ENCODE measurements at regions not wholly inside any gene's neighbourhood (a gene's known extent, or its start where the extent isn't known, plus 50 kb on each side); places are given as distances from the start of the nearest gene placed in this dataset.
"Not testable (repeated sequence)": the region's sequence is repeated elsewhere in the genome, so short reads cannot be mapped to it uniquely, and the experiment has no call there.

DNA sequence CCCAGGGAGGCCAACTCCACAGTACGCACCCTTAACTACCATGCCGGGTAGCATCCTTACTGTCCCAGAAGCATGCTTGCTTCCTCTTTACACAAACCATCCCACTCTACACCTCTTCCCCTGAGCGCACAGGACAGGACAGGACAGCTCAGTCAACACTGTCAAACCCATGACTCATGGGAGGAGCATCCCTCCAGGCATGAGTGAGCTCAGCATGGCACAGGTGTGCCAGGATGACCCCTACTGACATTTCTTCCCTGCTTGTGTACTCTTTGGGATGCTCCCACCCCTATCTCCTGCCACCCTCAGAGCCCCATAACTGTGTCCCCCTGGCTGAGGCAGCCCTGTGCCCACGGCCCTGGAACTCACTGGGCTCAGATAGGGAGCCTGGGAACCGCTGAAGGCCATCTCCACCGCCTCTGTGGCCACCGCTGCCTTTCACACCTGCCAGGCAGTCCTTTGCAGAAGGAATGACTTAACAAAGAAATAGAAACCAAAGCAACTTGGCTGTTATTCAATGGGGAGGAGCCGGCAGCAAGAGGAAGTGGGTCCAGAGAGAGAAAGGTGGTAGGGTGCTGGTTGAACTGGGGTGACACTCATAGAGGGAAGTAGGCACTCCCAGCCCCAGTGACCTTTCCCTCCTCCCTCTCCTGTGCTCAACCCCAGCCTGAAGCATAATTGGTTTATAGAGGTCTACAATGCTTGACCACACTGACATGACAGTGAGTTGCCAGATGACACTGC lies 119.1 kb downstream of the CDRT15L2 start:
- not testable (repeated sequence) for FAIRE-seq; H3K4me3 ChIP-seq (ENCODE audit: low read depth, low read length)
- DNase-seq (ENCODE audit: low read depth): peak; percentile 71

DNA sequence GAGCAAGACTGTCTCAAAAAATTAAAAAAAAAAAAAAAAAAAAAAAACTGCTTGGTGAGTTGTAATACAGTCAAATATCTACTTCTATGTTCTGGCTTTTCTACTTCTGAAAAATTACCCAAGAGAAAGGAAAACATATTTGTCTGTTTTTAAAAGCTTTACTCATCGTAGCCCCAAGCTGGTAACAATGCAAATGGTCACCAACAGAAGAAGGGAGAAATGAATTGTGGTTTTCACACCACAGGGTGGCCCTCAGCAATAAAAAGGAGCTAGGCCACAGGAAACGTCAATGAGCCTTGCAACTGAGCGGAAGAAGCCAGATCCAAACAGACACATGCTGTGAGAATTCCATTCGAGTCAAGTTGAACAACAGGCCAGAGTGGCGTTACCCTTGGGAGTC lies 121.0 kb downstream of the CDRT15L2 start:
- DNase-seq (ENCODE audit: low read depth); FAIRE-seq; H3K36me3 ChIP-seq (ENCODE audit: control insufficient read depth, insufficient read depth, low read length); H3K27me3 ChIP-seq (ENCODE audit: control insufficient read depth, insufficient read depth, low read length); H3K4me3 ChIP-seq (ENCODE audit: low read depth, low read length): not testable (repeated sequence)

More for the DNA sequence above, 119.1 kb downstream of the CDRT15L2 start:
- not testable (repeated sequence) for H3K36me3 ChIP-seq (ENCODE audit: control insufficient read depth, insufficient read depth, low read length); H3K27me3 ChIP-seq (ENCODE audit: control insufficient read depth, insufficient read depth, low read length)

GRCh38 chr17:20701366-20701765 lies 121.8 kb downstream of the CDRT15L2 start:
- peak; percentile 10 for DNase-seq (ENCODE audit: low read depth)
- not testable (repeated sequence) for FAIRE-seq; H3K4me3 ChIP-seq (ENCODE audit: low read depth, low read length); H3K36me3 ChIP-seq (ENCODE audit: control insufficient read depth, insufficient read depth, low read length); H3K27me3 ChIP-seq (ENCODE audit: control insufficient read depth, insufficient read depth, low read length)

GRCh38 chr17:20702692-20703091 lies 123.2 kb downstream of the CDRT15L2 start:
- no peak for DNase-seq (ENCODE audit: low read depth)
- FAIRE-seq: no peak
- no peaks in the 10 kb centered on the region for H3K27me3 ChIP-seq (ENCODE audit: control insufficient read depth, insufficient read depth, low read length)
- no peak overlapping the region for H3K4me3 ChIP-seq (ENCODE audit: low read depth, low read length)
- TF ChIP-seq, protein P1, sequence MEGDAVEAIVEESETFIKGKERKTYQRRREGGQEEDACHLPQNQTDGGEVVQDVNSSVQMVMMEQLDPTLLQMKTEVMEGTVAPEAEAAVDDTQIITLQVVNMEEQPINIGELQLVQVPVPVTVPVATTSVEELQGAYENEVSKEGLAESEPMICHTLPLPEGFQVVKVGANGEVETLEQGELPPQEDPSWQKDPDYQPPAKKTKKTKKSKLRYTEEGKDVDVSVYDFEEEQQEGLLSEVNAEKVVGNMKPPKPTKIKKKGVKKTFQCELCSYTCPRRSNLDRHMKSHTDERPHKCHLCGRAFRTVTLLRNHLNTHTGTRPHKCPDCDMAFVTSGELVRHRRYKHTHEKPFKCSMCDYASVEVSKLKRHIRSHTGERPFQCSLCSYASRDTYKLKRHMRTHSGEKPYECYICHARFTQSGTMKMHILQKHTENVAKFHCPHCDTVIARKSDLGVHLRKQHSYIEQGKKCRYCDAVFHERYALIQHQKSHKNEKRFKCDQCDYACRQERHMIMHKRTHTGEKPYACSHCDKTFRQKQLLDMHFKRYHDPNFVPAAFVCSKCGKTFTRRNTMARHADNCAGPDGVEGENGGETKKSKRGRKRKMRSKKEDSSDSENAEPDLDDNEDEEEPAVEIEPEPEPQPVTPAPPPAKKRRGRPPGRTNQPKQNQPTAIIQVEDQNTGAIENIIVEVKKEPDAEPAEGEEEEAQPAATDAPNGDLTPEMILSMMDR (IDR thresholded peaks at IDR 0.05; ENCODE audit: insufficient read depth, low read length, severe bottlenecking): no peak
- H3K36me3 ChIP-seq (ENCODE audit: control insufficient read depth, insufficient read depth, low read length): no peaks in the 10 kb centered on the region

DNA sequence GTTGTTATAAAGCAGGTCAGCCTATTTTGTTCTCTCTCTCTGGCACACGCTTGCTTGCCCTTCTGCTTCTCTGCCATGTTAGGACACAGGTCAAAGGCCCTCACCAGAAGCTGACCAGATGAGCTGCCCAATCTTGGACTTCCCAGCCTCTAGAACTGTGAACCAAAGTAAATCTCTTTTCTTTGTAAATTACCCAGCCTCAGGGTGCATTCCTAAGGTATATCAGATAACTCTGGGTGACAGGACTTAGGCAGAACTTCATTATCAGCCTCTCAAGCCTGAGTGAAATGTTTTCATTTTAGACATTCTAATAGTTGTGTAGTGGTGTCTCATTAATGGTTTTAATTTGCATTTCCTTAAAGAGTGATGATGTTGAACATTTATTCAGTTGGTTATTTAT lies 124.3 kb downstream of the CDRT15L2 start:
- DNase-seq (ENCODE audit: low read depth) (no peak), FAIRE-seq (no peak)
- Histone ChIP-seq H3K36me3 (ENCODE audit: control insufficient read depth, insufficient read depth, low read length) (no peaks in the 10 kb centered on the region), H3K27me3 (ENCODE audit: control insufficient read depth, insufficient read depth, low read length) (no peaks in the 10 kb centered on the region), H3K4me3 (ENCODE audit: low read depth, low read length) (no peak overlapping the region)
- TF ChIP-seq, protein P1 (IDR thresholded peaks at IDR 0.05; ENCODE audit: insufficient read depth, low read length, severe bottlenecking): no peak

DNA sequence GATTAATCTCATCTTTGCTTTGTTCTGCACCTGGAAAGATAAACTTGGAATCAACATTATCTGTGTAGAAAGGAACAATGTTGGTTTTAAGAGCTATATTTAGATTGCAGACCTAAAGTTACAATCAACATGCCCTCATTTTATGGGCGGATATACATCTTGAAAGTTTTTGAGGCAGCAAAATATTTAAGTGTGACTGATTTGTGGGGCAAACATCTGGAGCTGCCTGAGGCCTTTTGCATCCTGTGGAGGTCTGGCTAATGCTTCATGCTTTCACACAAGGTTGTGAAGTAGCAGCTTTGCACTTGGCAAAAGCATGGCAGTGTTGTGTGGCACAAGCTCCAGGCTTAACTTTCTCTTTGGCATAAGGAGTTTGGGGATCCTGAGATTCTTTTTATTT lies 125.7 kb downstream of the CDRT15L2 start:
- H3K27me3 ChIP-seq (ENCODE audit: control insufficient read depth, insufficient read depth, low read length); H3K36me3 ChIP-seq (ENCODE audit: control insufficient read depth, insufficient read depth, low read length); DNase-seq (ENCODE audit: low read depth); FAIRE-seq; H3K4me3 ChIP-seq (ENCODE audit: low read depth, low read length): not testable (repeated sequence)

GRCh38 chr17:20706751-20707373 lies 127.3 kb downstream of the CDRT15L2 start:
- TF ChIP-seq, protein P1 (IDR thresholded peaks at IDR 0.05; ENCODE audit: insufficient read depth, low read length, severe bottlenecking): no peak
- Histone ChIP-seq H3K27me3 (ENCODE audit: control insufficient read depth, insufficient read depth, low read length) (no peaks in the 10 kb centered on the region), H3K36me3 (ENCODE audit: control insufficient read depth, insufficient read depth, low read length) (no peaks in the 10 kb centered on the region), H3K4me3 (ENCODE audit: low read depth, low read length) (no peak overlapping the region)
- FAIRE-seq: peak; percentile 18
- DNase-seq (ENCODE audit: low read depth): no peak

- FAIRE-seq; DNase-seq (ENCODE audit: low read depth): not testable (repeated sequence)
Observed at GRCh38 chr17:20708821-20709220, 129.3 kb downstream of the CDRT15L2 start.

GRCh38 chr17:20716481-20716880 lies 137.0 kb downstream of the CDRT15L2 start:
- not testable (repeated sequence) for DNase-seq (ENCODE audit: low read depth); FAIRE-seq; H3K36me3 ChIP-seq (ENCODE audit: control insufficient read depth, insufficient read depth, low read length); H3K4me3 ChIP-seq (ENCODE audit: low read depth, low read length); H3K27me3 ChIP-seq (ENCODE audit: control insufficient read depth, insufficient read depth, low read length)

More at GRCh38 chr17:20708821-20709220, 129.3 kb downstream of the CDRT15L2 start:
- not testable (repeated sequence) for H3K27me3 ChIP-seq (ENCODE audit: control insufficient read depth, insufficient read depth, low read length); H3K4me3 ChIP-seq (ENCODE audit: low read depth, low read length); H3K36me3 ChIP-seq (ENCODE audit: control insufficient read depth, insufficient read depth, low read length)

Data from bronchial epithelial cell (primary cell).